Endodermal cell (in vitro differentiated cells): ENCODE measurements at regions not wholly inside any gene's neighbourhood (a gene's known extent, or its start where the extent isn't known, plus 50 kb on each side); places are given as distances from the start of the nearest gene placed in this dataset.

Experiments used
- DNase-seq: peaks from one replicate; pipeline ENCODE4 v3.0.0-alpha.2; 2017
- H3K27ac ChIP-seq: 2 replicates; pipeline ENCODE4 v1.5.1; 2013; ENCODE audit warnings: mild to moderate bottlenecking, low read depth, low read length, moderate library complexity
- H3K27me3 ChIP-seq: 2 replicates; pipeline ENCODE4 v1.6.1; 2013; ENCODE audit warnings: mild to moderate bottlenecking, low read length, moderate library complexity; ENCODE audit not compliant: insufficient read depth, control insufficient read depth, poor library complexity, severe bottlenecking
- H3K36me3 ChIP-seq: 2 replicates; pipeline ENCODE4 v1.7.0; 2013; ENCODE audit warnings: mild to moderate bottlenecking, low read length, moderate library complexity; ENCODE audit not compliant: control insufficient read depth, insufficient read depth
- H3K4me1 ChIP-seq: one replicate; pipeline ENCODE4 v1.7.0; 2013; ENCODE audit warnings: low read length; ENCODE audit not compliant: control insufficient read depth, insufficient read depth
- H3K4me3 ChIP-seq: 2 replicates; pipeline ENCODE4 v1.5.1; 2013; ENCODE audit warnings: mild to moderate bottlenecking, low read length, moderate library complexity
- H3K9ac ChIP-seq: 2 replicates; pipeline ENCODE4 v1.6.1; 2013; ENCODE audit warnings: mild to moderate bottlenecking, low read length, moderate library complexity; ENCODE audit not compliant: poor library complexity, severe bottlenecking; ENCODE audit errors: extremely low read depth
- H3K9me3 ChIP-seq: 2 replicates; pipeline ENCODE4 v1.6.1; 2013; ENCODE audit warnings: mild to moderate bottlenecking, low read length, moderate library complexity; ENCODE audit not compliant: control insufficient read depth
- H3K27ac Mint-ChIP-seq: 2 replicates; pipeline ENCODE4 v1.8.0; 2020; ENCODE audit warnings: mixed read lengths
- H3K27me3 Mint-ChIP-seq: 2 replicates; pipeline ENCODE4 v1.8.0; 2021; ENCODE audit warnings: mild to moderate bottlenecking, mixed read lengths; ENCODE audit not compliant: insufficient read depth
- H3K36me3 Mint-ChIP-seq: 2 replicates; pipeline ENCODE4 v1.8.0; 2020; ENCODE audit warnings: low read depth, mixed read lengths
- H3K4me1 Mint-ChIP-seq: 2 replicates; pipeline ENCODE4 v1.8.0; 2020; ENCODE audit warnings: mixed read lengths
- H3K4me3 Mint-ChIP-seq: 2 replicates; pipeline ENCODE4 v1.8.0; 2020; ENCODE audit warnings: mild to moderate bottlenecking, moderate library complexity, mixed read lengths
- H3K9me3 Mint-ChIP-seq: 2 replicates; pipeline ENCODE4 v1.8.0; 2020; ENCODE audit warnings: mild to moderate bottlenecking, mixed read lengths
- WGBS, 2 experiments: methylation state at CpG; one replicate each; pipeline versions ENCODE4 v1.1.5 to v1.1.7; 2013; ENCODE audit warnings: missing lambda C conversion rate in 2 of 2, mixed read lengths in 1 of 2; ENCODE audit not compliant: insufficient coverage in 1 of 2, insufficient read length in 1 of 2; 5-methylcytosine and 5-hydroxymethylcytosine counted together
- TF ChIP-seq, protein P1 (sequence below): fragments of 200-600 bp; sonication (generic); conservative IDR thresholded peaks from 2 replicates; pipeline ENCODE4 v1.5.0; 2021; ENCODE audit warnings: antibody characterized with exemption, mild to moderate bottlenecking

DNA sequence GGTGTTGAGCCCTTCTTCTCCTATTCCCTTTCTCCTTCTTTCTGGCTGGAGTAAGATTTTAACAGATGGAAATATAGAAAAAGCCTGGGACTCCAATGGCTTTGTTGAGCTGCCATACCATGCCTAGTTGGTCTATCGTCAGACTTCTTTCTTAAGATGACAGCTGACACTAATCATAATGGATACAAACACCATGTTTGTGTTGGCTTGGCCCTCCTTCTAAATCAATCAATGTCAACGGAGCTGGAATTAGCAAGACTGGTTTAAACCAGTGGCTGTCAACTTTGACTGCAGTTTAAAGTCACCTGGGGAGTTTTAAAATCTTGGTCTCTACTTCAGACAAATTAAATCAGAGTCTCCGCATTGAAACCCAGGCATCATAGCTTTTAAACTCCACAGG, 264.5 kb upstream of the PRR16 start:
- TF ChIP-seq, protein P1, sequence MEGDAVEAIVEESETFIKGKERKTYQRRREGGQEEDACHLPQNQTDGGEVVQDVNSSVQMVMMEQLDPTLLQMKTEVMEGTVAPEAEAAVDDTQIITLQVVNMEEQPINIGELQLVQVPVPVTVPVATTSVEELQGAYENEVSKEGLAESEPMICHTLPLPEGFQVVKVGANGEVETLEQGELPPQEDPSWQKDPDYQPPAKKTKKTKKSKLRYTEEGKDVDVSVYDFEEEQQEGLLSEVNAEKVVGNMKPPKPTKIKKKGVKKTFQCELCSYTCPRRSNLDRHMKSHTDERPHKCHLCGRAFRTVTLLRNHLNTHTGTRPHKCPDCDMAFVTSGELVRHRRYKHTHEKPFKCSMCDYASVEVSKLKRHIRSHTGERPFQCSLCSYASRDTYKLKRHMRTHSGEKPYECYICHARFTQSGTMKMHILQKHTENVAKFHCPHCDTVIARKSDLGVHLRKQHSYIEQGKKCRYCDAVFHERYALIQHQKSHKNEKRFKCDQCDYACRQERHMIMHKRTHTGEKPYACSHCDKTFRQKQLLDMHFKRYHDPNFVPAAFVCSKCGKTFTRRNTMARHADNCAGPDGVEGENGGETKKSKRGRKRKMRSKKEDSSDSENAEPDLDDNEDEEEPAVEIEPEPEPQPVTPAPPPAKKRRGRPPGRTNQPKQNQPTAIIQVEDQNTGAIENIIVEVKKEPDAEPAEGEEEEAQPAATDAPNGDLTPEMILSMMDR: no peak
- Mint-ChIP-seq H3K9me3 (peaks cover under 1% of the 10 kb centered on the region), H3K27me3 (peaks cover 2% of the 10 kb centered on the region), H3K4me3 (no peak overlapping the region), H3K36me3 (no peaks in the 10 kb centered on the region), H3K4me1 (peaks cover 5% of the 10 kb centered on the region), H3K27ac (no peak overlapping the region)
- no peak overlapping the region for H3K4me3 ChIP-seq
- no peak for DNase-seq
- H3K9ac ChIP-seq: no peak overlapping the region
- no peaks in the 10 kb centered on the region for H3K9me3 ChIP-seq
- no peaks in the 10 kb centered on the region for H3K27me3 ChIP-seq
- H3K4me1 ChIP-seq: no peaks in the 10 kb centered on the region
- no peaks in the 10 kb centered on the region for H3K36me3 ChIP-seq
- no peak overlapping the region for H3K27ac ChIP-seq
- 94% methylated on average over 3 of the region's 3 CpGs for WGBS, 2 experiments

DNA sequence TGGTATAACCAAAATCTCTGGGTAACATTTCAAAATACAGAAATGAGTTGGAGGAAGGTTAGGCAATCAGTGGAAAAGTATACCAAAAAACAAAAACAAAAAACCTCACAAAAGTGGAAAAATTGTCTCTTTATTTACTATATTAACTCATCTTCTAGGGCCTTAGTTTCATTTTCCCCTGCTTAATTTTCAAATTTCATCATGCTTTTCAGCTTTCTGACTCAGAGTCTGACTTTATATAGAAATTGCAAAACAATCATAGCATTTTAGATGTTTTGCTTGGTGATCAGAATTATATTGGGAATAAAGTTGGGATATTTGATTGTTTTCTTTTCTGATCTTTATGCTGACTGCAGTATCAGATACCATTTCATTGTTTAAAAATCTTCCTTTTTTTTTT, 257.0 kb upstream of the PRR16 start:
- Mint-ChIP-seq H3K36me3 (no peaks in the 10 kb centered on the region), H3K4me3 (no peak overlapping the region), H3K9me3 (peaks cover 4% of the 10 kb centered on the region), H3K27ac (no peak overlapping the region), H3K27me3 (peaks cover 2% of the 10 kb centered on the region), H3K4me1 (no peaks in the 10 kb centered on the region)
- Histone ChIP-seq H3K27me3 (no peaks in the 10 kb centered on the region), H3K36me3 (no peaks in the 10 kb centered on the region), H3K4me3 (no peak overlapping the region), H3K9me3 (no peaks in the 10 kb centered on the region), H3K9ac (no peak overlapping the region), H3K27ac (no peak overlapping the region), H3K4me1 (no peaks in the 10 kb centered on the region)
- TF ChIP-seq, protein P1: no peak
- no peak for DNase-seq

DNA sequence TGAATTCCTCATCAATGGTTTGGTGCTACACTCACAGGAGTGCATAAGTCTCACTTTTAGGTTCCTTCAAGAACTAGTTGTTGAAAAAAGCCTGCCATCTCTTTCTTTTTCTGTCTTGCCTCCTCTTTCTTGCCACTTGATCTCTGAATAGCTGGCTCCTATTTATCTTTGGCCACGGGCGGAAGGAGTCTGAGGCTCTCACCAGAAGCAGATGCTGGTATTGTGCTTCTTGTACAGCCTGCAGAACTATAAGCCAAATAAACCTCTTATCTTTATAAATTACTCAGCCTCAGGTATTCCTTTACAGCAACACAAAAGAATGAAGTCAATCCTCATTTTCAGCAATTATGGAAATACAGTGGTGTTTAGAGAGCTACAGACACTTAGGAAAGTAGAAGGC, 247.1 kb upstream of the PRR16 start:
- no peak overlapping the region for H3K27ac Mint-ChIP-seq
- Histone ChIP-seq H3K4me1 (no peaks in the 10 kb centered on the region), H3K27ac (no peak overlapping the region), H3K27me3 (no peaks in the 10 kb centered on the region), H3K36me3 (no peaks in the 10 kb centered on the region), H3K4me3 (no peak overlapping the region), H3K9me3 (no peaks in the 10 kb centered on the region), H3K9ac (no peak overlapping the region)
- no peak overlapping the region for H3K4me3 Mint-ChIP-seq
- TF ChIP-seq, protein P1: no peak
- 89% methylated on average over 2 of the region's 2 CpGs; no CpG with 5 or more reads in 1 of the 2 experiments for WGBS, 2 experiments
- H3K4me1 Mint-ChIP-seq: no peaks in the 10 kb centered on the region
- no peak for DNase-seq
- H3K9me3 Mint-ChIP-seq: no peaks in the 10 kb centered on the region
- no peaks in the 10 kb centered on the region for H3K36me3 Mint-ChIP-seq
- no peaks in the 10 kb centered on the region for H3K27me3 Mint-ChIP-seq
